Activated CD4-positive, alpha-beta T cell treated with anti-CD3 and anti-CD28 coated beads, Interleukin-2, Interleukin-4, amounts not matched to agents 100 ng/mL and 50 ng/mL, durations not matched to agents 16 hours and 8 hours (primary cell): ENCODE measurements at regions not wholly inside any gene's neighbourhood (a gene's known extent, or its start where the extent isn't known, plus 50 kb on each side); places are given as distances from the start of the nearest gene placed in this dataset.
"Not testable (repeated sequence)": the region's sequence is repeated elsewhere in the genome, so short reads cannot be mapped to it uniquely, and the experiment has no call there.

Experiments used
- DNase-seq: peaks from one replicate; pipeline ENCODE4 v3.0.0-alpha.2; 2020; ENCODE audit warnings: low spot score

GRCh38 chr6:27826612-27826985 lies 85.6 kb downstream of the OR2B2 start:
- not testable (repeated sequence) for DNase-seq

DNA sequence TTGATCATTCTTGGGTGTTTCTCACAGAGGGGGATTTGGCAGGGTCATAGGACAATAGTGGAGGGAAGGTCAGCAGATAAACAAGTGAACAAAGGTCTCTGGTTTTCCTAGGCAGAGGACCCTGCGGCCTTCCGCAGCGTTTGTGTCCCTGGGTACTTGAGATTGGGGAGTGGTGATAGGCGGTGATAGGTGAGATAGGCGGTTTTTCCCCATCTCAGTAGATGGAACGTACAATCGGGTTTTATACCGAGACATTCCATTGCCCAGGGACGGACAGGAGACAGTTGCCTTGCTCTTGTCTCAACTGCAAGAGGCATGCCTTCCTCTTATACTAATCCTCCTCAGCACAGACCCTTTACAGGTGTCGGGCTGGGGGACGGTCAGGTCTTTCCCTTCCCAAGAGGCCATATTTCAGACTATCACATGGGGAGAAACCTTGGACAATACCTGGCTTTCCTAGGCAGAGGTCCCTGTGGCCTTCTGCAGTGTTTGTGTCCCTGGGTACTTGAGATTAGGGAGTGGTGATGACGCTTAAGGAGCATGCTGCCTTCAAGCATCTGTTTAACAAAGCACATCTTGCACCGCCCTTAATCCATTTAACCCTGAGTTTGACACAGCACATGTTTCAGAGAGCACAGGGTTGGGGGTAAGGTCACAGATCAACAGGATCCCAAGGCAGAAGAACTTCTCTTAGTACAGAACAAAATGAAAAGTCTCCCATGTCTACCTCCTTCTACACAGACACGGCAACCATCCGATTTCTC lies 86.2 kb downstream of the OR2B2 start:
- DNase-seq, result not testable (repeated sequence)

DNA sequence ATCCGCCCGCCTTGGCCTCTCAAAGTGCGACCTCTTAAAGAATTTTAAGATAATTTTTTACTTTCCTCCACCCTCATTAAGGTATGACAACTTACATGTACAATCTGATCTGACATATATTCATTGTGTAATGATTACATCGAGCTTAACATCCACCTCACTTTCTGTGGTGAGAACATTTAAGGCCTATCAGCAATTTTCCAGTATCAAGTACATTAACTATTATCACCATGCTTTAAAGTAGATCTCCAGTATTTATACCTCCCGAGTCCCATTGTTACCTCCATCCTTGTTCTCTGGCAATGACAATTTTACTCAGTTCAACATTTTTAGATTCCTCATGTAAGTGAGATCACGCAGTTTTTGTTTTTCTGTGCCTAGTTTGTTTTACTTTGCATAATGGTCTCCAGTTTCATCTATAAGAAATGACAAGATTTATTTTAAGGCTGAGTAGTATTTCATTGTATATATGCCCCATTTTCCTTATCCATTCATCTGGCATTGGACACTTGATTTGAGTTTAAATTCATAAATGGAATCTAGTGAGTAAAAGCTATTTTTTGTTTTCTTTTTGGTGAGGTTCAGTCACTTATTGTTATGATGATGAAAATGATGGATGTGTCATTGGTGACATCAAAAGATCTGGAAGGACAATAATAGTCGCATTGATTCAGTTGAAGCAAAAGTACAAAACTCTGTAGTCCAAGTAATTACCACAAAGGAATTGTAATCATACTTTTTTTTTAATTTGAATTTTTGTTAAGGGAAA lies 87.0 kb downstream of the OR2B2 start:
- no peak for DNase-seq

DNA sequence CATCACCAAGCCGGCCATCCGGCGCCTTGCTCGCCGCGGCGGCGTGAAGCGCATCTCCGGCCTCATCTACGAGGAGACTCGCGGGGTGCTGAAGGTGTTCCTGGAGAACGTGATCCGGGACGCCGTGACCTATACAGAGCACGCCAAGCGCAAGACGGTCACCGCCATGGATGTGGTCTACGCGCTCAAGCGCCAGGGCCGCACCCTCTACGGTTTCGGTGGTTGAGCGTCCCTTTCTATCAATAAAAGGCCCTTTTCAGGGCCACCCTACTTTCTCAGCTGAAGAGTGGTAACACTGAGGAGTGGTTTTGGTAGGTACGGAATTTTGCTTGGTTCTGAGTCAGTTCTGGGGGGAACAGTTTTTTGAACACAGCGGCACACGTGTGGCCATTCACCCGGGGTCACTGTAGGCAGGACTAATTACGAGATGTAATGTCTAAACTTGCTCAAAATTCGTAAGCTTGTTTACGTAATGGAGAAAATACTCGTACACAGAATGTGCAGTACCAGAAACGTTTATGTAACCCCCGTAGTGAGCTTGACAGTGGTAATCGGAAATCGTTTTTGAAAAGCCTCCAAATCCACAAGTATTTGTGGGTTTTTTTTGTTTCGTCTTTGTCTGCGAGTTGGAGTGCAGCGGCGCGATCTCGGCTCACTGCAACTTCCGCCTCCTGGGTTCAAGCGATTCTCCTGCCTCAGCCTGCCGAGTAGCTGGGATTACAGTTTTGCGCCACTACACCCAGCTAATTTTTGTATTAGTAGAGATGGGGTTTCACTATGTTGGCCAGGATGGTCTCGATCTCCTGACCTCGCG lies 87.8 kb downstream of the OR2B2 start:
- DNase-seq, result peak; percentile 88

DNA sequence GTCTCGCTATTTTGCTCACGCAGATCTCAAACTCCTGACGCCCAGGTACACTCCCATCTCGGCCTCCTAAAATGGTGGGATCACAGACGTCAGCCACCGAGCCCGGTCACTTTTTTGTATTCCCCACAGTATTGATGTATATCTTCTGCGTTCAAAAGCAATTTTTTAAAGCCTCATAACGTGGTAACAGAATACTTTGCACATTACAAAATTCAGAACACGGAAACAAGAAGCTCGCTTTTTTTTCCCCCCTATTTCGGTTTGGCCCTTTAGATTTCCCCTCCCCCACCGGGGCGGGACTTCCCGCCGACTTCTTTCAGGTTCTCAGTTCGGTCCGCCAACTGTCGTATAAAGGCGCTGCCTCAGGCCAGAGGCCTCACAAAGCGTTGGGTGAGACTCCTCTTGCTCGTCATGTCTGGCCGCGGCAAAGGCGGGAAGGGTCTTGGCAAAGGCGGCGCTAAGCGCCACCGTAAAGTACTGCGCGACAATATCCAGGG lies 88.4 kb downstream of the OR2B2 start:
- DNase-seq, result peak; percentile 75

GRCh38 chr6:27816906-27817305 lies 95.3 kb downstream of the OR2B2 start:
- no peak for DNase-seq

DNA sequence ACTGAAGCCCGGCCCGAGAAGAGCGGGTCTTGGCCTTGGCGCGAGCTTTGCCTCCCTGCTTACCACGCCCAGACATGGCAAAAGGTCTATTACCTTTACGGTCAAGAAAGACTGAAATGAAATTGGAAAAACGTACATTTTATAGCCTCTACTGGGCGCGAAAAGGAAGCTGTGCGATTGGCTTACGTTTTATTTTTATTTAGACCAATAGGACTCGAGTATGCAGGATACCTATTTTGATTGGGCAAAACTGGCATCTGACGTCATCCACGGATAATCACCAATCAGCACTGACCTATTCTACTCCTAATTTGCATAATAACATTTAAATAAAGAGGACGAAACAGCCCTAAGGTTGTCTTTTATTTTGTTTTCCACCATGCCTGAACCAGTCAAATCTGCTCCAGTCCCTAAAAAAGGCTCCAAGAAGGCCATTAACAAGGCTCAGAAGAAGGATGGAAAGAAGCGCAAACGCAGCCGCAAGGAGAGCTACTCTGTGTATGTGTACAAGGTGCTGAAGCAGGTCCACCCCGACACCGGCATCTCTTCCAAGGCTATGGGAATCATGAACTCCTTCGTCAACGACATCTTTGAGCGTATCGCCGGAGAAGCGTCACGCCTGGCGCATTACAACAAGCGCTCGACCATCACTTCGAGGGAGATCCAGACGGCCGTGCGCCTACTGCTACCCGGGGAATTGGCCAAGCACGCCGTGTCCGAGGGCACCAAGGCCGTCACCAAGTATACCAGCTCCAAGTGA lies 97.4 kb downstream of the OR2B2 start:
- DNase-seq, result peak; percentile 94

DNA sequence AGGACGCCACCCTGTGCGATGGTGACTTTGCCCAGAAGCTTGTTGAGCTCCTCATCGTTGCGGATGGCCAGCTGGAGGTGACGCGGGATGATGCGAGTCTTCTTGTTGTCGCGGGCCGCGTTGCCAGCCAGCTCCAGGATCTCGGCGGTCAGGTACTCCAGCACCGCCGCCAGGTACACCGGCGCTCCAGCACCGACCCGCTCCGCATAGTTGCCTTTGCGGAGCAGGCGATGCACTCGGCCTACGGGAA lies 97.9 kb downstream of the OR2B2 start:
- not testable (repeated sequence) for DNase-seq

DNA sequence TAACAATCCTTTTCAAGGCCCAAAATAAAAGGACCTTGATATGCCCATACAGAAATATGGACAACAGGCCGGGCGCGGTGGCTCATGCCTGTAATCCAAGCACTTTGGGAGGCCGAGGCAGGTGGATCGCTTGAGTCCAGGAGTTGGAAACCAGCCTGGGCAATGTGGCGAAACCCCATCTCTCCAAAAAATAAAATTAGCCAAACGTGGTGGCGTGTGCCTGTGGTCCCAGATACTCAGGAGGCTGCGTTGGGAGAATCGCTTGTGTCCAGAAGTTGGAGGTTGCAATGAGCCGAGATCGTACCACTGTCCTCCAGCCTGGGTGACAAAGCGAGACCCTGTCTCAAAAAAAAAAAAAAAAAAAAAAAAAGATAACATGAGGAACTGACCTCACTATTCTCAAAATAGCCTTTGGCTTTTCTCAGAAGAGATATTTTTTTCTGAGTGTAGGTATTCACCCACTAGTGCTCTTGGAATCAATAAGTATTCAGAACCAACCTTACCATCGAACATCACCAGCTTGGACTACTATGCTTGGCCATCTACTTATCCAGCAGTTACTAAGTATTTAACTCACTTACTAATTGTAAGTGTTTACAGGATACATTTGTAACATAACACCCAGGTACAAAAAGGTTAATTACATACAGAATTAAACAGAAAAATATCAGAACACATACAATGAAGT lies 99.2 kb downstream of the OR2B2 start:
- DNase-seq, result no peak

DNA sequence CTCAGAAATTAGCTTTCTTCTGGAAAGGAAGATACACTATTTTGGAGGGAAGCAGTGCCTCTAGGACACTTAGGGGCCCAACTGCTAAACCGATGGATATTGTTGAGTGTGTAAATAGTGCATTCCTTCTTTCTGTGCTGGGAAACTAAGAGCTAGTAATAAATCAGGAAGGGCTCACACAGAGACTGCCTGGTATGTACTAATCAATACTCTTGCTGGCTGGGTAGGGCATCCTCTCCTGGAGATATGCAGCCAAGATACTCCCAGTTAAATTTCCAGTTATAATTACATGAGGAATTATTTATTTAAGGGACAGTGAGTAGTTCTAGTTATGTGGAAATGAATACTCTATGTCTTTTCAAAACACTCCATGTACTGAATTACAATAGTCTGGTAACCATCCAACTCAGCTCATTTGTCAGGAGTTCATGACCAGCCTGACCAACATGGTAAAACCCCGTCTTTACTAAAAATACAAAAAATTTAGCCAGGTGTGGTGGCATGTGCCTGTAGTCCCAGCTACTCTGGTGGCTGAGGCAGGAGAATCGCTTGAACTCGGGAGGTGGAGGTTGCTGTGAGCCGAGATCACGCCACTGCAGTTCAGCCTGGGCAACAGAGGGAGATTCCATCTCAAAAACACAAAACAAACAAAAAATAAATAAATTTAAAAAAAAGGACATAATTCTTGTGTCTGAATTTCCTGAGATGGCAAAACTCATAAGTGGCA lies 100.0 kb downstream of the OR2B2 start:
- DNase-seq, result no peak

GRCh38 chr6:27811451-27811772 lies 100.8 kb downstream of the OR2B2 start:
- no peak for DNase-seq

DNA sequence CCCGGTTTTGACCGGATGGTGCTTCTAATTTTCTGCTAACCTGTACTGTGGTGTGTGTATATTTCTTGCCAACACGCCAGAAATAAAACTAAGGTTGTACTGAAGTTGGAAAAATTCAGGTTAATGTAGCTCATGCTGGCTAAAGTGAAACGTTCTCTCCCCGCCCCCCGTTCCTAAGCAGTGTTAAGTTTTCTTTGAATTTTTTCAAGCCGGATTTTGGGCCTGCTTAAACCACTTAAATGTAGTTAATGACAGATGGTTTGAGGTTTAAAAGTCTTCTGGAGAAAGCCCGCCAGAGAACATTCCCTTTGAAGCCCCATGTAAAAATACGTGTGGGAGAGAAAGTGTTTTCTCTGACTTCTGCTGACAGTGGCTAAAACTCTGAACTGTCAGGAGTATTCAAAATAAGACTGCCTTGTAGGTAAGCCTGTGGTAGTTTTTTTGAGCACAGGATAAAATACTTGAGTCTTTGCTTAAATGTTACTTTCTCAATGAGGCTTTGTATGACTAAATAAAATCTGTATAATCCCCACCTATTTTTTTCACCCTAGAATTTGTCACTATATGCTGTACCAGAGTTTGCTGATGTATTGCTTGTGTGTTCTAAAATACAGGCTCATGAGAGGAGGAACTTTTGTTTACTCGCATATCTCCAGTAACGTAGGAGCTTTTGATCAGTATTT lies 101.3 kb downstream of the OR2B2 start:
- peak; percentile 63 for DNase-seq

DNA sequence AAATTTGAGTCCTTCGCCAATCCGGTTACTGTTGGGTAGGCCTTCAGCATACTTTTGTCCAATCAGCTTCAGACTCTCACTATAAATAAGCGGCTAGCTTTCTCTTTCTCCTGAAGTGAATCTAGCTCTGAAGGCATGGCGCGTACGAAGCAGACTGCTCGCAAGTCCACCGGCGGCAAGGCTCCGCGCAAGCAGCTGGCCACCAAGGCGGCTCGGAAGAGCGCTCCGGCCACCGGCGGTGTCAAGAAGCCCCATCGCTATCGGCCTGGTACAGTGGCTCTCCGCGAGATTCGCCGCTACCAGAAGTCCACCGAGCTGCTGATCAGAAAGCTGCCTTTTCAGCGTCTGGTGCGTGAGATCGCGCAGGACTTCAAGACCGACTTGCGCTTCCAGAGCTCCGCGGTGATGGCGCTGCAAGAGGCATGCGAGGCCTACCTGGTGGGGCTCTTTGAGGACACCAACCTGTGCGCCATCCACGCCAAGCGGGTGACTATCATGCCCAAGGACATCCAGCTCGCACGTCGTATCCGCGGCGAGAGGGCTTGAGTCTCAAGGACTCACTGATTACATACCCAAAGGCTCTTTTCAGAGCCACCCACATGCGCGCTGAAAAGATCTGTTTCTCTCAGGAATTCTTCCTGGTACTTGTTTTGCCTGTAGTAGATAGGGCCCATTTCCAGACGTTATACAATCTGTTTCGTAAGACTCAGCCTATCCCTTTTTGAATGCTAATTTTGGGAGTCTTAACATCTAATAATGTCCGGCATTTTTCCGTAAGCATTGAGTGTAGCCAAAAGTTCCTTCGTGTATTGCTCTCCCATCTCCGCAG lies 102.0 kb downstream of the OR2B2 start:
- DNase-seq, result peak; percentile 97

- no peak for DNase-seq
Measured at GRCh38 chr6:27809067-27809938, 102.9 kb downstream of the OR2B2 start.

GRCh38 chr6:27808242-27809066 lies 103.7 kb downstream of the OR2B2 start:
- DNase-seq, result peak; percentile 67

GRCh38 chr6:27807441-27808241 lies 104.6 kb downstream of the OR2B2 start:
- DNase-seq, result peak; percentile 94
